GM12878 (cell line): ENCODE measurements at regions not wholly inside any gene's neighbourhood (a gene's known extent, or its start where the extent isn't known, plus 50 kb on each side); places are given as distances from the start of the nearest gene placed in this dataset.
"Not testable (repeated sequence)": the region's sequence is repeated elsewhere in the genome, so short reads cannot be mapped to it uniquely, and the experiment has no call there.

Experiments
- ATAC-seq: fragments of 200-7000 bp; cut with Tn5 transposase; 3 replicates; pipeline ENCODE4 v1.9.1; 2020; ENCODE audit warnings: mild to moderate bottlenecking, moderate library complexity
- BruUV-seq: library from RNA; stranded (reverse); fragments of 400-500 nt; replicated peaks from 2 replicates; lab custom pipeline; 2021; lab: Mats Ljungman, UMichigan
- CTCF ChIA-PET: fragments of 300-600 bp; sonication (Branson Sonifier 250); formaldehyde crosslinking; extraction: SDS; loops from one replicate; lab custom pipeline; 2021; ENCODE audit warnings: inconsistent platforms; lab: Yijun Ruan, JAX
- POLR2A ChIA-PET: fragments of 350-600 bp; formaldehyde crosslinking; extraction: SDS; loops from one replicate; lab custom pipeline; 2021; ENCODE audit warnings: inconsistent platforms; lab: Charles Lee
- RAD21 ChIA-PET: fragments of 300-600 bp; sonication (Branson Sonifier 250); formaldehyde crosslinking; loops from one replicate; lab custom pipeline; 2023; ENCODE audit warnings: antibody characterized with exemption; ENCODE audit not compliant: unreplicated experiment; lab: Charles Lee
- SMC1A ChIA-PET: fragments of 300-600 bp; sonication (Branson Sonifier 250); formaldehyde crosslinking; loops from one replicate; lab custom pipeline; 2023; ENCODE audit not compliant: unreplicated experiment, uncharacterized antibody; lab: Charles Lee
- DNase-seq: peaks from one replicate; pipeline ENCODE4 v3.0.0-alpha.2; 2011; ENCODE audit warnings: low read depth, low spot score
- FAIRE-seq: peaks from 3 replicates; lab custom pipeline; 2011; peaks lifted over from hg19 to GRCh38; lab: Jason Lieb, UNC
- H2AFZ ChIP-seq: 2 replicates; pipeline ENCODE4 v1.6.0; 2011; ENCODE audit warnings: low read depth, low read length, control low read depth; ENCODE audit not compliant: control insufficient read depth
- H3K27ac ChIP-seq: 2 replicates; pipeline ENCODE4 v1.5.1; 2011; ENCODE audit warnings: control low read depth; ENCODE audit not compliant: control insufficient read depth, insufficient read depth
- H3K27me3 ChIP-seq, 2 experiments: replicated peaks in 1 of 2; 2 replicates each; pipeline versions ENCODE4 v1.6.0 to v1.6.1; 2011; ENCODE audit warnings: low read length in 1 of 2; ENCODE audit not compliant: control insufficient read depth in 2 of 2, insufficient read depth in 2 of 2
- H3K36me3 ChIP-seq, 2 experiments: 2 replicates each; pipeline ENCODE4 v1.5.1; 2011; ENCODE audit warnings: low read length in 1 of 2; ENCODE audit not compliant: control insufficient read depth in 2 of 2, insufficient read depth in 2 of 2
- H3K4me1 ChIP-seq: 2 replicates; pipeline ENCODE4 v1.6.1; 2011; ENCODE audit warnings: mild to moderate bottlenecking, low read length, moderate library complexity, mixed read lengths; ENCODE audit not compliant: control insufficient read depth, insufficient read depth
- H3K4me2 ChIP-seq: 2 replicates; pipeline ENCODE4 v1.6.0; 2011; ENCODE audit warnings: control low read depth; ENCODE audit not compliant: control insufficient read depth, insufficient read depth
- H3K4me3 ChIP-seq: fragments of 200-600 bp; sonication (generic); 2 replicates; pipeline ENCODE4 v1.5.1; 2016
- H3K79me2 ChIP-seq: 2 replicates; pipeline ENCODE4 v1.6.0; 2011; ENCODE audit warnings: low read length; ENCODE audit not compliant: control insufficient read depth, insufficient read depth
- H3K9ac ChIP-seq: 2 replicates; pipeline ENCODE4 v1.8.0; 2011; ENCODE audit warnings: low read length, control low read depth, mixed read lengths; ENCODE audit not compliant: control insufficient read depth, insufficient read depth
- H3K9me3 ChIP-seq: replicated peaks from 3 replicates; pipeline ENCODE4 v1.5.1; 2011; ENCODE audit warnings: mild to moderate bottlenecking, low read length; ENCODE audit not compliant: control insufficient read depth, insufficient read depth
- H4K20me1 ChIP-seq: 2 replicates; pipeline ENCODE4 v1.6.0; 2011; ENCODE audit not compliant: control insufficient read depth, insufficient read depth
- ETV6 ChIP-seq, 2 experiments: fragments of 450-650 bp in 1 of 2; IDR thresholded peaks in 1 of 2; conservative IDR thresholded peaks in 1 of 2; 2 replicates each; pipeline ENCODE4 v1.6.1; 2014; ENCODE audit warnings: antibody characterized with exemption in 1 of 2, borderline replicate concordance in 1 of 2, low read depth in 1 of 2, mild to moderate bottlenecking in 1 of 2, moderate library complexity in 1 of 2
- MEF2B ChIP-seq: fragments of 450-650 bp; IDR thresholded peaks from 2 replicates; pipeline ENCODE4 v1.6.1; 2018; ENCODE audit warnings: mild to moderate bottlenecking, moderate library complexity; ENCODE audit not compliant: partially characterized antibody, poor library complexity, severe bottlenecking
- PML ChIP-seq: IDR thresholded peaks from 2 replicates; pipeline ENCODE4 v1.6.1; 2012; ENCODE audit warnings: low read length, inconsistent platforms
- SIN3A ChIP-seq: IDR thresholded peaks from 2 replicates; pipeline ENCODE4 v1.6.1; 2012; ENCODE audit warnings: low read depth, low read length, improper control_type of control experiment
- SRF ChIP-seq, 2 experiments: IDR thresholded peaks; 2 replicates each; pipeline ENCODE4 v1.6.1; 2011; ENCODE audit warnings: low read depth in 2 of 2, low read length in 2 of 2, mild to moderate bottlenecking in 1 of 2, moderate library complexity in 1 of 2
- STAT3 ChIP-seq: IDR thresholded peaks from 2 replicates; pipeline ENCODE4 v1.6.1; 2011; ENCODE audit warnings: low read depth, low read length, improper control_type of control experiment
- TCF3 ChIP-seq: IDR thresholded peaks from 2 replicates; pipeline ENCODE4 v1.6.1; 2012; ENCODE audit warnings: low read depth, mild to moderate bottlenecking, low read length, borderline replicate concordance; ENCODE audit not compliant: insufficient read depth
- USF2 ChIP-seq: IDR thresholded peaks from 2 replicates; pipeline ENCODE4 v1.6.1; 2011; ENCODE audit warnings: low read depth, low read length, improper control_type of control experiment, borderline replicate concordance
- ZBTB40 ChIP-seq: fragments of 450-650 bp; IDR thresholded peaks from 2 replicates; pipeline ENCODE4 v1.6.1; 2016; ENCODE audit warnings: mild to moderate bottlenecking, moderate library complexity, borderline replicate concordance
- WGBS: methylation state at CpG from one replicate; pipeline ENCODE4 v1.1.6; 2016; ENCODE audit warnings: low lambda C conversion rate; ENCODE audit not compliant: insufficient replicate concordance, insufficient coverage; ENCODE audit errors: missing lambda C conversion rate; 5-methylcytosine and 5-hydroxymethylcytosine counted together
- in situ Hi-C: fragments of 300-500 bp; cut with MboI; formaldehyde crosslinking; loops from 9 replicates; pipeline ENCODE4 v1.14.3; 2018; ENCODE audit warnings: mixed read lengths
- intact Hi-C: fragments of 100-400 bp; cut with micrococcal nuclease; formaldehyde crosslinking; loops from one replicate; pipeline ENCODE4 v1.14.2; 2022; ENCODE audit not compliant: unreplicated experiment

GRCh38 chr5:119757276-119757675 is 127.9 kb downstream of the FAM170A start:
- TF ChIP-seq SIN3A (no peak), PML (no peak), ZBTB40 (no peak), USF2 (no peak), MEF2B (no peak), SRF (IDR thresholded peaks at IDR 0.05; ENCODE audit: low read depth in 2 of 2, low read length in 2 of 2) (no peak), STAT3 (no peak), TCF3 (no peak), ETV6 (conservative IDR thresholded peaks at IDR 0.05 in 1 of 2, IDR thresholded peaks at IDR 0.05 in 1 of 2; ENCODE audit: borderline replicate concordance in 1 of 2, low read depth in 1 of 2) (no peak)
- Histone ChIP-seq H4K20me1 (no peaks in the 10 kb centered on the region), H3K79me2 (no peaks in the 10 kb centered on the region), H3K27me3 (no peaks in the 10 kb centered on the region), H3K9me3 (no peaks in the 10 kb centered on the region), H3K9ac (no peak overlapping the region), H3K36me3 (no peaks in the 10 kb centered on the region), H3K4me1 (no peaks in the 10 kb centered on the region), H3K4me2 (no peak overlapping the region), H3K4me3 (no peak overlapping the region), H2AFZ (no peak overlapping the region), H3K27ac (no peak overlapping the region)
- in situ Hi-C loops (no loop called here), intact Hi-C loops (no loop called here)
- ChIA-PET CTCF (no interaction called here), POLR2A (no interaction called here), SMC1A (no interaction called here), RAD21 (no interaction called here)
- ATAC-seq (no peak), DNase-seq (no peak), FAIRE-seq (no peak)
- 0% methylated on average over 2 of the region's 2 CpGs for WGBS
- BruUV-seq: no TSS peak

- H3K9me3 ChIP-seq, H3K9ac ChIP-seq, SMC1A ChIA-PET, H4K20me1 ChIP-seq, H3K27me3 ChIP-seq, ATAC-seq, H3K36me3 ChIP-seq, DNase-seq, H3K4me1 ChIP-seq, H3K4me3 ChIP-seq, H3K79me2 ChIP-seq, intact Hi-C loops, RAD21 ChIA-PET, H3K27ac ChIP-seq, BruUV-seq, H2AFZ ChIP-seq, in situ Hi-C loops, POLR2A ChIA-PET, H3K4me2 ChIP-seq, FAIRE-seq: not testable (repeated sequence)
- 52% methylated on average over 11 of the region's 11 CpGs for WGBS
- CTCF ChIA-PET: interaction anchor here (0.7 kb wide), 1 partner anchor 1687 kb away, joined by 3 read pairs; no protein-coding TSS in a partner anchor
Measured at GRCh38 chr5:119769695-119770693, 140.6 kb downstream of the FAM170A start.
